CD4-positive, alpha-beta T cell treated with Interferon gamma for 1 hour (primary cell): ENCODE measurements at regions not wholly inside any gene's neighbourhood (a gene's known extent, or its start where the extent isn't known, plus 50 kb on each side); places are given as distances from the start of the nearest gene placed in this dataset.
"Not testable (repeated sequence)": the region's sequence is repeated elsewhere in the genome, so short reads cannot be mapped to it uniquely, and the experiment has no call there.

Experiments used
- DNase-seq: peaks from one replicate; pipeline ENCODE4 v3.0.0-alpha.2; 2020

- DNase-seq = no peak
Measured at GRCh38 chr10:7027237-7027912, 383.5 kb downstream of the SFMBT2 start.

GRCh38 chr10:7026818-7027217 is 384.0 kb downstream of the SFMBT2 start:
- DNase-seq = no peak

- DNase-seq = no peak
Measured at GRCh38 chr10:7025296-7025695, 385.5 kb downstream of the SFMBT2 start.

- no peak for DNase-seq
Measured at GRCh38 chr10:7015457-7015856, 395.4 kb downstream of the SFMBT2 start.

GRCh38 chr10:7014721-7015120 is 396.1 kb downstream of the SFMBT2 start:
- no peak for DNase-seq

- no peak for DNase-seq
Measured at GRCh38 chr10:7011994-7012393, 398.8 kb downstream of the SFMBT2 start.

GRCh38 chr10:7008645-7009044 is 402.2 kb downstream of the SFMBT2 start:
- no peak for DNase-seq

GRCh38 chr10:7007600-7008190 is 403.1 kb downstream of the SFMBT2 start:
- no peak for DNase-seq

- no peak for DNase-seq
Measured at GRCh38 chr10:7006566-7006965, 404.3 kb downstream of the SFMBT2 start.

GRCh38 chr10:7003831-7004395 is 406.9 kb downstream of the SFMBT2 start:
- no peak for DNase-seq

- no peak for DNase-seq
Measured at GRCh38 chr10:7000061-7000460, 410.8 kb downstream of the SFMBT2 start.

- no peak for DNase-seq
Measured at GRCh38 chr10:6999232-6999925, 411.5 kb downstream of the SFMBT2 start.

- DNase-seq = no peak
Measured at GRCh38 chr10:6997509-6997908, 413.3 kb downstream of the SFMBT2 start.

- no peak for DNase-seq
Measured at GRCh38 chr10:6996431-6996830, 414.4 kb downstream of the SFMBT2 start.

GRCh38 chr10:6995831-6996230 is 415.0 kb downstream of the SFMBT2 start:
- no peak for DNase-seq

GRCh38 chr10:6995341-6995740 is 415.3 kb upstream of the PRKCQ start:
- DNase-seq = no peak

- no peak for DNase-seq
Measured at GRCh38 chr10:6990891-6991290, 410.8 kb upstream of the PRKCQ start.

- DNase-seq = no peak
Measured at GRCh38 chr10:6988654-6989053, 408.6 kb upstream of the PRKCQ start.

- no peak for DNase-seq
Measured at GRCh38 chr10:6987536-6987945, 407.5 kb upstream of the PRKCQ start.

GRCh38 chr10:6986927-6987326 is 406.9 kb upstream of the PRKCQ start:
- no peak for DNase-seq

- no peak for DNase-seq
Measured at GRCh38 chr10:6985644-6986043, 405.6 kb upstream of the PRKCQ start.

- no peak for DNase-seq
Measured at GRCh38 chr10:6984971-6985370, 404.9 kb upstream of the PRKCQ start.

GRCh38 chr10:6984016-6984415 is 403.9 kb upstream of the PRKCQ start:
- not testable (repeated sequence) for DNase-seq

- DNase-seq = no peak
Measured at GRCh38 chr10:6980353-6980752, 400.3 kb upstream of the PRKCQ start.
